Fibroblast of lung (primary cell): ENCODE measurements at regions not wholly inside any gene's neighbourhood (a gene's known extent, or its start where the extent isn't known, plus 50 kb on each side); places are given as distances from the start of the nearest gene placed in this dataset.

Experiments used
- DNase-seq, 2 donors: peaks; one replicate each; pipeline versions ENCODE4 v3.0.0 to v3.0.0-alpha.2; 2010; ENCODE audit warnings: low read depth in 2 of 2
- H2AFZ ChIP-seq: 2 replicates; pipeline ENCODE4 v1.5.1; 2012; ENCODE audit warnings: low read length, control low read depth, inconsistent platforms
- H3K27ac ChIP-seq: 2 replicates; pipeline ENCODE4 v1.5.1; 2011; ENCODE audit warnings: low read length, control low read depth; ENCODE audit not compliant: insufficient read depth
- H3K27me3 ChIP-seq: 2 replicates; pipeline ENCODE4 v1.5.1; 2011; ENCODE audit warnings: mild to moderate bottlenecking, low read length; ENCODE audit not compliant: control insufficient read depth, insufficient read depth
- H3K36me3 ChIP-seq: 2 replicates; pipeline ENCODE4 v1.5.1; 2011; ENCODE audit warnings: low read length; ENCODE audit not compliant: control insufficient read depth, insufficient read depth
- H3K4me1 ChIP-seq: 2 replicates; pipeline ENCODE4 v1.5.1; 2011; ENCODE audit warnings: low read length; ENCODE audit not compliant: control insufficient read depth, insufficient read depth; ENCODE audit errors: extremely low read depth
- H3K4me2 ChIP-seq: 2 replicates; pipeline ENCODE4 v1.5.1; 2011; ENCODE audit warnings: low read length, control low read depth; ENCODE audit not compliant: insufficient read depth; ENCODE audit errors: extremely low read depth
- H3K4me3 ChIP-seq, 4 experiments: fragments of 200-600 bp in 1 of 4; sonication (generic) in 1 of 4; replicated peaks in 1 of 4; 2 replicates each; pipeline ENCODE4 v1.5.1; 2011 to 2016; ENCODE audit warnings: low read length in 4 of 4, low read depth in 3 of 4, mild to moderate bottlenecking in 3 of 4, control low read depth in 2 of 4, inconsistent platforms in 1 of 4, mixed read lengths in 1 of 4; ENCODE audit not compliant: insufficient read depth in 1 of 4; ENCODE audit errors: control extremely low read depth in 1 of 4
- H3K79me2 ChIP-seq: 2 replicates; pipeline ENCODE4 v1.5.1; 2012; ENCODE audit warnings: mild to moderate bottlenecking, low read length, inconsistent platforms; ENCODE audit not compliant: control insufficient read depth, insufficient read depth
- H3K9ac ChIP-seq: 2 replicates; pipeline ENCODE4 v1.5.1; 2011; ENCODE audit warnings: mild to moderate bottlenecking, low read length, control low read depth; ENCODE audit not compliant: insufficient read depth
- H3K9me3 ChIP-seq: 2 replicates; pipeline ENCODE4 v1.5.1; 2012; ENCODE audit warnings: low read depth, low read length; ENCODE audit not compliant: control insufficient read depth, insufficient read depth
- H4K20me1 ChIP-seq: 2 replicates; pipeline ENCODE4 v1.5.1; 2011; ENCODE audit warnings: low read length; ENCODE audit not compliant: control insufficient read depth, insufficient read depth; ENCODE audit errors: extremely low read depth
- CTCF ChIP-seq, 2 donors: IDR thresholded peaks in 1 of 2; conservative IDR thresholded peaks in 1 of 2; 1 replicate in 1 of 2; 2 replicates in 1 of 2; pipeline ENCODE4 v1.5.1; 2011 to 2012; ENCODE audit warnings: low read length in 2 of 2, control low read depth in 1 of 2, inconsistent platforms in 1 of 2, low read depth in 1 of 2, mild to moderate bottlenecking in 1 of 2
- EZH2 ChIP-seq: IDR thresholded peaks from 2 replicates; pipeline ENCODE4 v1.5.1; 2012; ENCODE audit warnings: low read length, control low read depth, mild to moderate bottlenecking; ENCODE audit errors: missing control alignments

GRCh38 chr1:209463441-209463840, 120.1 kb upstream of the CAMK1G start:
- Histone ChIP-seq H3K9ac (no peak overlapping the region), H4K20me1 (no peaks in the 10 kb centered on the region), H3K4me1 (no peaks in the 10 kb centered on the region), H3K36me3 (no peaks in the 10 kb centered on the region), H3K4me3 (no peak overlapping the region), H3K27me3 (no peaks in the 10 kb centered on the region), H2AFZ (no peak overlapping the region), H3K27ac (no peak overlapping the region), H3K79me2 (no peaks in the 10 kb centered on the region), H3K4me2 (no peak overlapping the region), H3K9me3 (no peaks in the 10 kb centered on the region)
- TF ChIP-seq CTCF (conservative IDR thresholded peaks at IDR 0.05 in 1 of 2, IDR thresholded peaks at IDR 0.05 in 1 of 2; ENCODE audit: low read depth in 1 of 2, low read length in 2 of 2) (no peak), EZH2 (no peak)
- DNase-seq, result no peak

- H3K9me3 ChIP-seq, result no peaks in the 10 kb centered on the region
- H2AFZ ChIP-seq, result no peak overlapping the region
- H3K36me3 ChIP-seq, result no peaks in the 10 kb centered on the region
- TF ChIP-seq CTCF (conservative IDR thresholded peaks at IDR 0.05 in 1 of 2, IDR thresholded peaks at IDR 0.05 in 1 of 2; ENCODE audit: low read depth in 1 of 2, low read length in 2 of 2) (no peak), EZH2 (no peak)
- H3K4me1 ChIP-seq, result no peaks in the 10 kb centered on the region
- no peak for DNase-seq
- H3K4me3 ChIP-seq, result no peak overlapping the region
- no peak overlapping the region for H3K4me2 ChIP-seq
- H3K27ac ChIP-seq, result no peak overlapping the region
- H4K20me1 ChIP-seq, result no peaks in the 10 kb centered on the region
- H3K79me2 ChIP-seq, result no peaks in the 10 kb centered on the region
- no peak overlapping the region for H3K9ac ChIP-seq
- H3K27me3 ChIP-seq, result no peaks in the 10 kb centered on the region
These were observed 110.5 kb upstream of the CAMK1G start for GRCh38 chr1:209473025-209473424.

- no peaks in the 10 kb centered on the region for H3K36me3 ChIP-seq
- no peak for DNase-seq
- no peaks in the 10 kb centered on the region for H3K79me2 ChIP-seq
- TF ChIP-seq EZH2, result no peak
- no peak for TF ChIP-seq CTCF (conservative IDR thresholded peaks at IDR 0.05 in 1 of 2, IDR thresholded peaks at IDR 0.05 in 1 of 2; ENCODE audit: low read depth in 1 of 2, low read length in 2 of 2)
- H3K9ac ChIP-seq, result no peak overlapping the region
- no peak overlapping the region for H3K4me2 ChIP-seq
- no peaks in the 10 kb centered on the region for H3K27me3 ChIP-seq
- H2AFZ ChIP-seq, result no peak overlapping the region
- no peak overlapping the region for H3K4me3 ChIP-seq
- no peaks in the 10 kb centered on the region for H3K9me3 ChIP-seq
- no peak overlapping the region for H3K27ac ChIP-seq
- H4K20me1 ChIP-seq, result no peaks in the 10 kb centered on the region
- no peaks in the 10 kb centered on the region for H3K4me1 ChIP-seq
These were observed 103.2 kb upstream of the CAMK1G start for GRCh38 chr1:209480345-209480744.
